HG02885 (cell line): ENCODE measurements at regions not wholly inside any gene's neighbourhood (a gene's known extent, or its start where the extent isn't known, plus 50 kb on each side); places are given as distances from the start of the nearest gene placed in this dataset.

Experiments
- ATAC-seq: cut with Tn5 transposase; IDR thresholded peaks from one replicate; pipeline ENCODE4 v1.9.1; 2021; ENCODE audit warnings: mild to moderate bottlenecking; ENCODE audit not compliant: unreplicated experiment, poor library complexity

DNA sequence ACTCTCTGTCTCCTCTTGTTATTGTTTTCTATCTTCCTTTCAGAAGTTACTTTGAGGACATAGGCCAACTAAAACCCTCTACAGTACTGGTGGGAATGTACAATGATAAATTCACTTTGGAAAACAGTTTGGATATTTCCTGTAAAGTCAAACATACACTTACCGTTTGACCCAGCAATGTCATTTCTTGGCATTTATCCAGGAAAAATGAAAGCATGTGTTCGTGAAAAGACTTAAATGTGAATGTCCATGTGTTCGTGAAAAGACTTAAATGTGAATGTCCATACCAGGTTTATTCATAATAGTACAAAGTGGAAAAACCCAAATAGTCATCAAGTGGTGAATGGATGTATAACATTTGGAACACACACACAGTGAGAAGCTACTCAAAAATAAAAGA lies 361.5 kb upstream of the DPH6 start:
- no peak for ATAC-seq

DNA sequence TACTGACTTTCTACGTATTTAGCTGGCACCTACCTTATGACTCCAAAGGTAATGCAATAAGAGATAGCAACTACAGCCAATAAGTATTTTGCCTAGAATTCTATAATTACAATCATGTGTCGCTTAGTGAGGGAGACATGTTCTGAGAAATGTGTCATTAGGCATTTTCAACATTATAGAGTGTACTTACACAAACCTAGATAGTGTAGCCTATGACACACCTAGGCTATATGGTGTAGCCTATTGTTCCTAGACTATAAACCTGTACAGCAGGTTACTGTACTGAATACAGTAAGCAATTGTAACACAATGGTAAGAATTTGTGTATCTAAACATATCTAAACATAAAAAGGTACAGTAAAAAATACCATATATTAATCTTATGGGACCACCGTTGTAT lies 363.4 kb upstream of the DPH6 start:
- no peak for ATAC-seq

DNA sequence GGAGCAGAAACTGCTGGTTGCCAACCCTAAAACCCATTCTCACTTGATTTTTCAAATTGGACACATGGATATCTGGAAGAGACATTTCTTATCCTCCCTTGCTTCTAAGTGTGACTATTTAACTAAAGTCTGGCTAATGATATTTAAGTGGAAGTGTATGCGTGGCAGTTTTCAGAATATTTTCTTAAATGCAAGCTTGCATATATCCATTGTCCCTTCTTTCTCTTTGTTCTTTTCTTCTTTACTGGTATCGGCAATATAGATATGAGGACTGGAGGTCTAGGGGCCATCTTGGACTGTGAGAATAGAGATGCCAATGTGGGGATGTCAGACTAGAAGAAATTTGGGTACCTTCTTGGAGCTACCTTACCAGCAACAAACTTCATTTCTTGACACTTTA lies 364.3 kb upstream of the DPH6 start:
- no peak for ATAC-seq

DNA sequence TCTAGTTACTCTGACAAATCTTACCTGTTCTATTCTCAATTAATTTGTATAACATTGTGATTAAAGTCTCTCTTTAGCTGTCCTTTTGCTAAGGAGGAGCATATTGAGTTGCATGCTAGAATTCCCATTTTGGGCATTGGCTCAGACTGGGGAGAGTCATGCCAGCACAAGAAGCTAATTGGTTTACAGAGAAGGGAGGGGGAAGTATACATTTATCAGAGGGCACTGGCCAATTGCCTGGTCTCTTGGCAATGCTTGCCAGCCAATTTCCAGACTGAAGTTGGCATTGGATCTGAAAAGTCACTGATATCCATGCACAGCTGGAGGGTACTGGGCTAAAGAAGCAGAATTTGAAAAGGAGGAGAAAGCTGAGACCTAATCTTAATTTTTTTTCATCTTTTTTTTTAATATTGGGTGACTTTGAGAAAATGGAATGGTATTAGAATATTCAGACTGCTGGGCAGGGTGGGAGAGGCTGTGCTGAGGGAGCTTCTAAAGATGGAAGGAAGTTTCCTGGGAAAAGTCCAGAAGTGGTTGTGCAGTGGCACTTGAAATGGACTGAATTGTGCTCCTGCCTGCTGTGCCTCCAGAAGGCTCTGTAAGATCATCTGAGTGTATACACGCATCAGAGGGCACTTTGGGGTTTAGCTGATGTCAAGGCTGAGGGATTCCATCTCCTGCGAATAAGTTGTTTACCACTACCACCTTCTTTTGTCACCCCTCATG lies 365.2 kb upstream of the DPH6 start:
- no peak for ATAC-seq

DNA sequence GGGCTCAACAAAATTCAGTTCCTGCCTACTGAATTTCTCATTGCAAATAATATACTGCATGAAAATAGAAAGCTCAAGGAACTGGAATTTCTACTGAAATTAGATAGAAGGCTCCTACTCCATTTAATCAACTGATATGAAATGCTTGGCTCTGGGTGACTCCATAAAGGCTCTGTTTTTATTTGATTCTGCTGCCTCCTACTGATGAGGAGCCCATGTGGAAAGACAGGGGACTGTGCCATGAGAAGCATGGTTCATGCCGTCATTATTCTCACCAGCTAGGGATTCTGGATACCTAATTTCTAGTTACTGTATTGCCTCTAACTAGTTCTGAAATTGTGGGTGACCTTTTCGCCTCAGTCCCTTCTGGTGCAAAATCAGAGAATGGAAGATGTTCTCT lies 366.2 kb upstream of the DPH6 start:
- no peak for ATAC-seq

DNA sequence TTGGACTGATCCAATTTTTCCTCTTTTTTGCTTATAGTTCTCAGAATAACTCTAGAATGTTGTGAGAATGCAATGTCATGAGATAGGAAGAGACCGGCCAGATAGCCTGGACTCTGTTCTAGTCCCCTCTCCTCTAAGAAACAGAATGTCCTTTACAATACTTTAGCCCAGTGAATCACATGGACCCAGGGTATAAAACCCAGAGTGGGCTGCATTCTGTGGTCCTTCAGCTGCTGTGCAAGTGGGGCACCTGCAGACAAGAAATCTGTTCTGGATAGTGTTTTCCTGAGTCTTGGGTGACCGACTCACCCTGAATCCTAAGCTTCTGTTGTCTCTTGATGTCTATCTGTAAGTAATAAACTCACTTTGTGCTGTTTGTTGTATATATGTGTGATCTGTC lies 368.6 kb upstream of the DPH6 start:
- no peak for ATAC-seq

DNA sequence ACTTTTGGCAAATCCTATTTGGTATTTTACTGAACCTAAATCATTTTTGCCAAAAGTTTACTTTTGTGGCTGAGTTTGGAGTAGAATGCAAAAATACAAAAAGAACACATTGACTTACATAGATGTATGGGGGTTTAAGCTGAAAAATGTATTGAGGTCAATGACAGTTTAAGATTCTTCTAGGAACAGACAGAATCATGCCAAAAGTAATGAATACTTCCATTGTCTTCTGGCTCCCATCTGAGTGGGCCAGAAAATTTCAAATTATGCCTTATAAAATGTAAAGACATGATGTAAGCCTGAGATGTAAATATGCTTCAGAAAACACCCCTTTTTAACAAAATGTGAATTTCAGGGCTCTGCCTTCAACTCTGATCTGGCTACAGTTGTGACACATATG lies 375.1 kb upstream of the DPH6 start:
- ATAC-seq, result no peak

DNA sequence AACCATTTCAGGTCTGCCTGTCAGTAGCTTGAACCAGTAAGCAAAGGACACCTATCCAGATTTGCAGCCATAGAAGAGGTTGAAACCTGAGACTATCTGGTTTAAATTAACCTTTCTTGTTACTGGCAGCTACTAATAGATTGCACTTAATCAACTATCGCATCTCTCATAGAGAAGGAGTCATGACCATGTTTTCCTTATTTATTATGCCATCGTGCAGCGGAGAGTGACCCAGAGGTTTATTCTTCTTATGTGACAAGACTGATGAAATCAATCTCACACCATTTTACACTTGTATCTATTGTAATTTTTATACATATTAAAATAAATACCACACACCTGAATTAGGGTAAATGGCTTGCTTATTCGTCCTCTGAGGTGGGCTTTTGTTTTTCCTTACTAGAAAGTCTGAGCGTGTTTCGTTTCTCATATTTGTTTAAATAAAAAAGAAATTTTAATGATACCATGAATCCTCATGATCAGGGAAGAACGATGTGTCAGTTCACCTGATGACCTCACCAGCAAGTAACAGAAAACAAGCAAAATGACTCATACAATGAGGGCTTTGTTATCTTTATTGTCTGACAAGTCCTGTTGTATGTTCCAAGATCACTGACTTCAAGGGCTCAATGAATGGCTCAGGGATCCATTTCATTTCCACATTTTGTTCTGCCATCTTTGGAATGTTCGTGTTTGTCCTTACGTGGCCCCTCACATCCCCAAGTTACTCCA lies 379.5 kb upstream of the DPH6 start:
- ATAC-seq, result no peak

DNA sequence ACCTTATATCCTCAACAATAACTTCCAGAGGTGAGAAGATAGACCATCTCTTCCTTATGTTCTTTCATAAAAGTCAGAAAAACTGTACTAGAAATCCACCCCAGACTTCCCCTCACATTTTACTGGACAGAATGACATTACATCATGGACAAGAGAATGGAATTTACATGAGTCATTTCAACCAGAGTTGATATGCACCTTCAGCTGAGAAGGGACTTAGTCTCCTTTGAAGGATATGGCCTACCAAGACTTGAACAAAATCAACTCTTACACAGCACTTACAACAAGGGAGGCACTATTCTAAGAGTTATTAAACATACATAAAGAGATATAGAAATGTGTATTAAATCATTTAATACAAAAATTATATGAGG lies 380.0 kb upstream of the DPH6 start:
- no peak for ATAC-seq

DNA sequence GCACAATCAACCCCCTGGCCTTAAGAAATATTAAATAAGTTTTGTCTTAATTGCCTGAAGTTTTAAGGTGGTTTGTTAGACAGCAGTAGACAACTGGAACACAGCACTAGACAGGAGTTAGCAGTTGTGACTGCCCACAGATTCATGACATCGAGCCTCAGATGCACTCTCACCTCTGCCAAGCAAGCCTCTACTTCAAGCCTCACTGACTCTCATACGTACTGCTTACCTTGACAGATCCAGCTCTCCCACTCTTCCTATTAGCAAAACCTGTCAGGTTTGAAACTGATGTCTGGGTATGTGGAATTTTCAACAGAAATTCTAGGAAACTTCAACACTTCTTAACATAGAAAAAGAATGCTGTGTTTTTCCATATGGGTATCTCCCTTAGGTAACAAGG lies 382.9 kb upstream of the DPH6 start:
- no peak for ATAC-seq

DNA sequence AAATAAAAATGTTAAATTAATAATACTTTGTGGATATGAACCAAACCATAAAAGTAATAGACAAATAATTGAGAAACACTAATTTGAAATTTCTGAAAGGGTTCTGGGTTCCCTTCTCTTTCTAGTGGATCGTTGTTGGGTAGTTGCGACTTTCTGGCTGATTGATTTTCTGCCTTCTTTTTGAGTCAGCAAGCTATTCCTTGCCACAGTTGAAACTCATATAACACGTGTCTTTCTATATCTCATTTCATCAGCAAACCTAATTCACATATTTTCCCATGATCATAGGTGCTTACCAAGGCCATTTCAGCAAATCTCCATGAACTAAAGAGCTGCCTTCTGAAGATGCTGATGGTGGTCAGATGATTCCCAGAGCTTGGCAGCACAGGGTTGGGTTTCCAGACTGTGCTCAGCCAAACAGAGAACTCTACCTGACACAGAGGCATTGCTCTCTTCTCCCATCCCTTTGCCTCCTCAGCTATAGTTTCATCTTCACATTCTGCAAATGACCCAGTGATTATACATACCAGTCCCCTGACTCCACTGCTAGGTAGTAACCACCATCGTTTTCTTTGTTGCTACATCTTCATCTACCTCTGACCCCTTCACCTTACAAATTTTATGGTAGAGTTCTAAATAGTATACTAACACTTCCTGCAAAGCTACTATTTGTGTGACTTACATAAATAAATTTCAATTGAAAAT lies 383.9 kb upstream of the DPH6 start:
- peak; percentile 77 for ATAC-seq

DNA sequence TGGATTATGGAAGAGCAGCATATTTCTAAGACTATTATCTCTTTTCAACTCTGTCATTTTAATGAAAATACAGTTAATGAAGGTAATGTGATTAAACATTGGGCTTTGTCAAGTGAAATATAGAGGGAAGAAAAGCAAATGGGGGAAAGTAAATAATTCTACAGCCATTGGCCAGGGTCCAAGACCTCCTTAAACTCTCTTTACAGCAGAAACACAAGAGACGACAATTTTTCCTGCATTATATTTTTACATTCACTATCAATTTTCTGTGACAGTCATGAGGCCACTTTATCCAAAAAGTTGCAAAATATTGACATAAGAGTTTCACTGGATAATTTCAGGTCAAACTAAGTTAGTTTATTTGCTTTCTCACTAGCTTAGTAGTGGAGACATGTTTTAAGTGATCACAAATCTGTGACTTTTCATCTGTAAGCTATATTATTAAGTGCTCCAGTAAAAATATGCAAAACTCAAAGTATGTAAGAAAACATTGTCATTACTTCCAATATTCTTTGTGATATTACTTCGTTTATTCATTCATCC lies 385.9 kb upstream of the DPH6 start:
- no peak for ATAC-seq

DNA sequence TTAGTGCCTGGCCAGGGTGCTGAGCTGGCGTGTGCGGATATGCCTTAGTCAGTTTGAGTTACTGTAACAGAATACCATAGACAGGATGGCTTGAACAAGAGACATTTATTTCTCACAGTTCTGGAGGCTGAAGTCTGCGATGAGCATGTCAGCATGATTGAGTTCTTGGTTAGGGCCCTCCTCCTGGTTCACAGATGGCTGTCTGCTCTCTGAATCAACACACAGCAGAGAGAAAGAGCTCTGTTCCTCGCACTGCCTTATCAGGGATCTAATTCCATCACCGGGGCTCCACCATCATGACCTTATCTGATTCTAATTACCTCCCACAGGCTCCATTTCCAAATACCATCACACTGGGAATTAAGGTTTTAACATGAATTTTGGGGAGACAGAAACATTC lies 386.6 kb upstream of the DPH6 start:
- no peak for ATAC-seq

DNA sequence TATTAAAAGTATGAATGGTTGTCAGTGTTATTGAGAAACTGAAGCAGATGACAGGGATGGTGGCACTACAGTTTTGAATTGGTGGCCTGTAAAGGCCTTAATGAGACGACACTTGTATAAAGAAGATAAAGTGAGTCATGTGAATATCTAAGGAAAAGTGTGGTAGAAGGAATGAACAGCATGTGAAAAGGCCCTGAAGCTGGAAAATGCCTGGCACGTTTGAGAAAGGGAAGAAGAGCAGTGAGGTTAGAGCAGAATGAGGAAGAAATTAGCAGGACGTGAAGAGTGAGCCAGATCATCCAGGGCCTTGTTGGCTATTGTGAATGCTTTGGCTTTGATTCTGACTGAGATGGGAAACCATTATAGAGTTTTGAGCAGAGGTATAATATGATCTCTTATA lies 387.6 kb upstream of the DPH6 start:
- no peak for ATAC-seq

DNA sequence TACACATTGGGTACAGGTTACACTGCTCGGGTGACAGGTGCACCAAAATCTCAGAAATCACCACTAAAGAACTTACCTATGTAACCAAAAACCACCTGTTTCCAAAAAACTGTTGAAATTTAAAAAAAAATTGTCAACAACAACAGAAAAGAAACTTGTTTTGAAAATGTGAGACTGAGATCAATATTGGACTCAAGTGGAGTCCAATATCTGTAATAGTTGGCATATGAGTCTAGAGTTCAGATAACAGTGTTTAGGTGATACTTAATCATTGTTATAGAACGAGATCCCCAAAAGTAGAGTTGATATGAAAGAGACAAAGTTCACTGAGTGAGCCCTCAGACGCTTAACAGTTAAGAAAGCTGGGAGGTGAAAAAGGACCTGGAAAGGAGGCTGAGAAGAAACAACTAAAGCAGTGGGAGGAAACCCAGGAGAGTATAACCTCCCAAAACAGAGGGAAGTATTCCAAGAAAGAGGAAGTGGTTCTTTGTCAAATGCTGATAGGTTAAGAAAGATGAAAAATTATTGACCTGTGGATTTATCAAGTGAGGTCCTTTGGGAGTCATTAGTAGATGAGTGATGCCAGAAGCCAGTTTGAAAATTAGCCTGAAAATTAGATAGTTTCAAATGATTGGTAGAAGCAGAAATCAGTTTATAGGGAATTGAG lies 388.6 kb upstream of the DPH6 start:
- no peak for ATAC-seq

DNA sequence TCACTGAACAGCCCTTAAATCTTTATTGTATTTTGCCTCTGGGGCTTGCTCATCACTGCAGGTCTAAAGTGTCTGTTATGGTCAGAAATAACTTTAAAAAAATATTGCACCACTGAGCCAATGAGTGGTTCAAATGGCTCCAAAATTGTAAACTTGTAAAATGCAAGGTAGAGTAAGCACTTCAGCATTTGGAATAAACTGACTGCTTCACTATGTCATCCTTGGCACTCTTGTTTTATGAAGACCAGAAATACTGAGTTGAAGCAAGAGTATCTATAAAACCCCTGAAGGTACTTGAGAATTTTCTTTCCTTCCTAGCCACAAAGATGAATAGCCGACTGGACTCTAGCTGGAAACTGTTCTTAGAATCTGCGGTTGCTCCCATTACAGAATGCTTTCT lies 390.3 kb upstream of the DPH6 start:
- ATAC-seq, result no peak

DNA sequence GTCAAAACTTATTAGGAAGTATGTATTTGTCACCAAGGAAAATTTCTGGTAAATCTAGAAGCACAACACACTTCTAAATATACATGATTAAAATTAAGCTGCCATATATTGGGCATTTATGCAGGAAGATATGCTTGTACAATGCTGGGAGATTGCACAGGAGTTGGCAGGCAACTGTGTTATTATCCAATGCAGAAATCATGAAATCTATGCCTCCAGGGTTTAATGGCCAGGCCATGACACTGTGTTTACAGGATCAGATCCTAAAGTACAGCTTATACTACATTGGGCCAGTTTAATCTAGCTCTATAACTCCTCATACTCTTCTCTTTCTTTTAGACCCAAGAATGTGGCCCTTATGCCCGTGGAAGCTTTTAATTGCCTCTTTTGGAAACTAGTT lies 391.4 kb upstream of the DPH6 start:
- no peak for ATAC-seq

DNA sequence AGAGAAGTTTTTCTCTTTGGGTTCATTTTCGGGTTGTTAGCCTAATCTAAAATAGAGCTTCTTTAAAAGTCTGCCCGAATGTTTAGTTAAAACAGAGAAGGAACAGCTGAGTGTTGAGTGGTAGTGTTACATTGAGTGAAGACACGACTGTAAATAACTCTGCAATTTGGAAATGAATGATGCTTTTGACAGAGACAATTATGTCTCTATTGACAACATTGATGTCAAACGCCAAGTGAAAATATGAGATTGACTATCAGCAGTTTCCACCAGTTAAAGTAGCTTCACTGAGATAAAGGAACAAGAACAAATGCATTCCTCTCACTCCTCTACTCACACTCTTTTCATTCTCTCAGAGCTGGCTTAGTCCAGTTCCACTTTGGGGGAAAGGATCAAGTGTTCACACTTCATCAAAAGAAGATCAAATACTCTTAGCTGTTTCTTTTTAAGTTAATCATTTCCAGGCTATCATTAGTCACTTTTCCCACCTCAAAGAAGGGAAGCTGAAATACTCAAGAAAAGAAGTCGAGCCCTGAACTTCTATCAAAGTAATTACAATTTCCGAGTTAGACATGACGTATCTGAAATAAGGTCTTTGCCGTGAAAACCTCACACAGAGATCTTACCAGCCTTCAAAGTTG lies 399.1 kb upstream of the DPH6 start:
- ATAC-seq, result no peak

DNA sequence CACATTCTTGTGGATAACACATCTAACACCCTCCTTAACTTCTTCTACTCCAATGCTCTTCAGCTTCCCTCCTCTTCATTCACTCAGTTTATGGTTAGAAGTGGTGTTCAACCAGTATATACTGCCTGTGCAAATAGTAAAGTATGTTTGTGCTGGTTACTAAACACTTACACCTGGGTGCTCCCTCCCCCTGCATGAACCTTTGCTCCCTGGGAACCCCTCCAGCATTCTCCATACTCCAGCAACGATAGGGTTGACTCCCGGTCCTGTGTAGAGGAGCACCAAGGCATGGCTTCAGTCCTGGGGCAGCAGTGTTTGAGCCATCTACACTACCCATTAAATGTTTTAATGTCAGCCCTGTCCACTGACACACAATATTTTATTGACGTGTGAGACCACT lies 407.5 kb upstream of the DPH6 start:
- ATAC-seq, result no peak

DNA sequence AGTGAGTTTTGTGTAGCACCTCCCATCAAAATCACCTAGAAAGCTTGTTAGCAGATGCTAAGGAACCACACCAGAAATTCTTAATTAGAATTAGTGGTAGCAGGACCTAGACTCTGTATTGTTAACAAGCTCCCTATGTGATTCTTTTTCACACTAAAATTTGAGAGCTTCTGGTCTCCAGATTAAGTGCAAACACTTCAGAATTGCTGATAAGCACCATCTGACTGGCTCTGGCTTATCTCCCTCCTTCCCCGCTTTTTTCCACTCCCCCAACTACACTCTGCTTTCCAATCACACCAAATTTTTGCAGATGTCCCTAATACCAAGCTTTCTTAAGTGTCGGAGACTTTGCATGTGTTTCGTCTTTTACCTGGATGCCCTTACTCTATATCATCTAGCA lies 410.1 kb upstream of the DPH6 start:
- ATAC-seq, result no peak
